Central memory CD4-positive, alpha-beta T cell (primary cell): ENCODE measurements at regions not wholly inside any gene's neighbourhood (a gene's known extent, or its start where the extent isn't known, plus 50 kb on each side); places are given as distances from the start of the nearest gene placed in this dataset.
A peak's percentile ranks its signal among the peaks of the same experiment; 100 is the strongest.
"Not testable (repeated sequence)": the region's sequence is repeated elsewhere in the genome, so short reads cannot be mapped to it uniquely, and the experiment has no call there.

Source experiments
- DNase-seq: peaks from one replicate; pipeline ENCODE4 v3.0.0; 2022

DNA sequence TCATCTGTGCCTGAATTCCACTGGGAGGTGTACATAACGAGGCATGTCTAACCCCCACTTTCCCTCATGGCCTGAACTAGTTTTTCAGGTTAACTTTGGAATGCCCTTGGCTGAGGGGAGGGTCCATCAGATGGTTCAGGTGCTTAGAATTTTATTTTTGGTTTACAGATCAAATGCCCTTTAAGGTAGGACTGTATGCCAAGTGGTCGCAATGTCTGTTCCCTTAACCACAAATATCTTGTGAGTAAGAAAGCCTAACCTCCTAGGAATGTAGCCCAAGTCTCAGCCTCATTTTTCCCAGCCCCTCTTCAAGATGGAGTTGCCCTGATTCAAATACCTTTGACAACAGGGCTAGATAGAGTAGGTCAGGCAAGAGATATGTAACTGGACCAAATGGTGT is 78.4 kb downstream of the RNASET2 start:
- DNase-seq = no peak

DNA sequence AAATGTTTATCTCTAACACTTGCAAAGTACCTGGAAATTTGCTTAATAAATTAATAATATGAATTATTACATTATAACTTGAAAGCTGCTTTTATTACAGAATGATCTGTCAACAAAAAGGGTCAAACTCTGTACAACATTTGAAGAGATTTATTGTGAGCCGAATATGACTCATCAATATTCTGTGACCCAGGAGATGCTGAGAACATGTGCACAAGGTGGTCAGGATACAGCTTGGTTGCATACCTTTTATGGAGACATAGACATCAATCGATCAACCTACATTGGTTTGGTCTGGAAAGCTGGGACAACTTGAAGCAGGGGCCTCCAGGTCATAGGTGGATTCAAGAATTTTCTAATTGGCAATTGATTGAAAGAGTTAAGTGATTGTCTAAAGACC is 79.0 kb downstream of the RNASET2 start:
- DNase-seq = no peak

DNA sequence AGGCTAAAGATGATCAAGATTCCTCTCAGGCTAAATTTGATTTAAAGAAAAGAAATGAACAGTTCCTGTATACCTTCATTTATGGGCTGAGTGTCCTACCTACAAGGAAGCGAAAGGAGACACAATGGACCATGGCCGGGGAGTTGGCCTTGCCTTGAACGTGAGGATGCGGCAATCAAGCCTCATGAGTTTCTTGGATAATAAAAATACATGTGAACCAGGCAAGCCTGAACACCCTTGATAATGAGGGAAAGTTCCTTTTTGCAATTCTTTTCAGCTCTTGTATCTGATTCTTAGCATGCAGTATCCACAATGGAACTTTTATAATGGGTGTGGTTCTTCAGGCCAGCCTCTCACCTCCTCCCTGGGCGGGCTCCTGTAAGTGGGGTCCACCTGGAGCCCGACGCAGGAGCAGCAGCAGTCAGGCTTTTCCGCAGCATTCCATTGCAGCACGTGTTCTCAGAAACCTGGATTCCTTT is 83.8 kb downstream of the RNASET2 start:
- DNase-seq = no peak

DNA sequence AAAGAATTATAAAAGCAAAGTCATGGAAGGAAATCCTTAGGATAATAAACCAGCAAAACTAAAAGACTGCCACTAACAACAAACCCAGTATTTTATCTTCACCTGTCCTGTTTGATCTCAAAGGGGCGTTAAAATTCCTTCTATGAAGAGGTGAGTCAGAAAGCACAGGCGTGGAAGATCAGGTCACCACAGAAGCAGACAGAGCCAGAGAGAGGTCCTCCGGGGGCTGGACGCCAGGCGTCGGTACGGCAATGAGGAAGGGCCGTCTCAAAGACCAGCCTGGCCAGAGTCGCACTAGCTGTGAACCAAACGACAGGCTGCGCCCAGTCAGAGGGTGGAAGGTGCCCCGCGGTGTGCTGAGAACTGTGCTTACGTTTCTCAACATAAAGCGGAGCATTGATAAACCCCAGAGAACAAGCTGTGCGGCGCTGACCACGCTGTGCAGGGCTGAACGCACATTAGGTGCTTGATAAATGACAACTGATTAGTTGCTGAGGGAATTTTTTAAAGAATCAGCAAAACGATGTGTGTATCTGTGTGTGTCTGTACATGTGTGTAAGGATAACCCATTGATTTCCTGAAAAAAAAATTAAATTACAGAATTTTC is 85.6 kb downstream of the RNASET2 start:
- no peak for DNase-seq

DNA sequence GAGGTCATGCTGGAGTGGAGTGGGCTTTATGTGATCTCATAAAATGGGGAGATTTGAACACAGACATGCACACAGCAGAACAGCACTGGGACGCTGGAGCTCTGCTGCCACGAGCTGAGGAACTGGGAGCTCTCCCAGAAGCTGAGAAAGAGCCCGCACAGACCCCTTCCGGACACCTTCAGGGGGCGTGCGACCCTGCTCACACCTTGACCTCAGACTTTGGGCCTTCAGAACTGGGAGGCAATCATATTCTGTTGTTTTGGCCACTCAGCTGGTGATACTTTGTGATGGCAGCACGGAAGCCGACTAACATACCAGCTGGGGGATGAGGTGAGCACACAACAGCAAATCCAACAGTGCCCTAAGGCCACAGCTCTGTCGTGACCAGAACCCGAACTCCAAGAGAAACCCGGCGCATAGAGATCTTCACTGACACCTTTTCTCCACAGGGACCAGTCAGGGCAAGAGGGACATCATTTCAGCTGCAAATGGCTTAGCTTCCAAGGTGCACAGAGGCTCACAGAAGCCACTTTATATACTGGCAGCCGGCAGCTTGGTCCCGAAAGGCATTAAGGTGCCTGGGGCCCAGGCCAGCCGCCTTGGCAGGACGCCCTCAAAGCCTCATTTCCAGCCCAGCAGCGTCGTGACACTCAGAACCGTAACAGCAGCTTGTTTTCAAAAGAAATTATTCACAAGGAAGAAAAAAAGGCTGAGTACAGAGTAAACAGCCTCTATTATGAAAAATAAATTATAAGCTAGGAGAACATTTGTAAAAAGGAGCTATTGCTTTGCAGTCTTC is 89.3 kb downstream of the RNASET2 start:
- DNase-seq = no peak

DNA sequence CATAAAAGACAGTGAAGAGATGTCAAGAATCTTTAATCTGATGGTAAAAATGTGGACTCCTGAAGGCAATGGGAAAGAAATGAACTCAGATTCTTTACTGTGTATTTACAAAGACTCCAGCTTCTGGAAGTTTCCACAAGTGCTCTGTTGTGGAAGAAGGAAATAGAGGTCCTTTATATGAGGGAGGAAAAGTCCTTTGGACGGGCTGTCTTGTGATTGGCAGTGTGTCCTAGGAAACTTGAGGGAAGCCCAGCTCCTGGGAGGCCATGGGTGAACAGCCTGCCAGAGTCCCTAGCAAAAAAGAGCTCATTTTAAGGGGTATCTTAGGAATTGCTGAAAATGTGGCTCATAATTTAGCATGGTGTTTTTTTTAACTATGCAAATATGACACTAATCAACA is 92.0 kb downstream of the RNASET2 start:
- DNase-seq = no peak

DNA sequence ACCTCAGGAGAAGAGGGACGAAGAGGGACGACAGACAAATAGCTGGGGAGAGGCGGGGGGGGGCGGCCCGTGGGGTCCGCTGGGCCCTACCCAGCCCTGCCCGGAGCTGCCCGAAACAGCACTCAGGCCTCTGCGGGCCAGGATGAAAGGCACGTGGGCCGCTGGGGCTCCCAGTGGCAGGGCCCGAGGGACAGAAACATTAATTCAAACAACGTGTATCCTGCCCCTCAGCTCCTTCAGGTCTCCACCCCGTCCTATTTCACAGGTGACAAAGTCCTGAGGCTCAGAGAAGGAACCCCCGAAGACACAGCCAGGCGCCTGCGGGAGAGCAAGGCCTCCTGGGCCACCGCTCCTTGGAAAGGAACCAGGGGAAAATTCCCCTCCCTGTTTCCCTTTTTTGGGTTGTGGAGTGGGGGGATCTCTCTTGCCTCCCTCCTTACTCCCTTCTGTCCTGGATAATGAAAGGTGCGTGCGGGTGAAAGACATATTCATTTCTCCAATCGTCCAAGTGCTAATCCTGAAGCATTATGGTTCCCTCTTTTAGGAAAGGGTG is 93.3 kb downstream of the RNASET2 start:
- no peak for DNase-seq

DNA sequence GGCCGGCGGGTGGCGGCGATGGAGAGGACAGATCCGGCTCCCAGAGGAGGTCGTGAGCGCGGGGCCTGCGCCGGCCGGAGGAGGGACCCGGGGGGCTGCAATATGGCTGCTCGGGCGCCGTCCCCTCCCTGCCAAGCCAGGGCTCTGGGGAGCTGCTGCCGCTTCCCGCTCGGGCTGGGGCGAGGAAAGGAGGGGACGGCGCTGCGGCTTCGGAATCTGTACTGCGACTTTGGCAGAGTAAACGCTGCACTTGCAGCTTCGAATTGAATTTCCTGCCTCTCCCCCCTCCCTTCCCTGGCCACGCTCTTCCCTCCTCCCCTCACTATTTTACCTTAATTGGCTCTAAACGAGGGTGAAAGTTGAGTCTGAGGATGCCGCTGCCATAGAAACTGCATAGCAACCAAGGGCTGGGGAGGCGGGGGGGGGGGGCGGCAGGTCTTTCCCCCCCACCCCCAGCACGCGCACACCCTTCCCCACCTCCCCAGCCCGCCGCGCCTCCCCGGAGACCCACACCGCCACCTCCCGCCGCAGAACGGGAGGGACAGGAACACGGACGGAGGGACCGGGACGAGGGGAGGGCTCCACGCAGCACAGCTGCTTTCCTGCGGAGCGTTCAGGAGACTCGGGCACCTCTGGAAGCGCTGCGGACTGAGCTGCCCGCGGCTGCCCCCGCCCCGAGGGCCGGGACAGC is 93.9 kb downstream of the RNASET2 start:
- peak; percentile 33 for DNase-seq

DNA sequence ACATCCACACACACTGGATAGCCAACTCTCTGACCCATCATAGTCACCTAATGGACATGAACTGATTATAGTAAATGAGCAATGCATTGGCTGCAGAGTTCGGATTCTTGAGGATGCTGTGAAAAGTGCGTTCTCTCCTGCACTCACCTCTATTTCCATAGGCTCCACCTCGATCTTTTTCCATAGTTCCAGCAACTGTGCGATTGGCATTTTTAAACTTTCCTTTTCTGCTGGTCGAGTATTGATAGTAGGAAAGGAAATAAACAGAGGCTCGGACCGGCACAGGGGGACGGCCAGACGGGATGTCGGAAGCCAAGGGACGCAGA is 94.4 kb downstream of the RNASET2 start:
- DNase-seq = no peak

DNA sequence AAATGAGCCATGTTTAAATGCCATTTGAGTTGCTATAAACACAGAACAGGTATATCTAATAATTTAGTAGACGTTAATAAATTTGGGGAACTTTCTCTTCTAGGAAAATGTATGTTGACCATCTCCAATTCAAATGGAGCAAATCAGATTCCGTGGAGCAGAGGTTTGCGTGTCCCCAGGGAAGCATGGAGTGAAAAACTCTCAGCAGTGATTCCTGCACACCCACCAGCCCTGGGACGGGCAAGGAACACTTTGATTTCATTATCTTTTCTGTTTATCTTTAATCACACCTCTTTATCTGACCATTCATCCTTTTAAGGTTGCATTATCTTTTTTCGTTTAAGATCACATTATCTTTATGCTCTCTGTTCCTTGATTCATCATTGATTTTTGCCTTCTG is 95.0 kb downstream of the RNASET2 start:
- no peak for DNase-seq

DNA sequence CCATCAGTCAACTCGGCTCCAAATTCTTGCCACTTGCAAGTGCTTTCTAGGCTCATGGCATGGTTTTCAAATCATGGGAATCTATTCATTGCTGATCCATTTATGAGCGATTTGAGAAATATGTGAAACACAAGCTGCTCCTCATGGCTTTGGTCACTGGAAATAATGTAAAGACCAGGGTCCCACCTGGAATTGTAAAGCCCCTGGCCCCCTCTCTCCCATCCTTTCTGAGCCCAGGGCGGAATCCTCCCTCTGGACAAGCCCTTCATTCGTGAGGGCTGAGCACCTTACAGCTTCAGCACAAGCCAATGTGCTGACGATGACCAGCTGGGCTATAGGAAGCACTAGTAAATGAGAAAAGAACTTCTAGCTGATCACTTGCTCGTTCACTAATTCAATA is 96.0 kb downstream of the RNASET2 start:
- no peak for DNase-seq

DNA sequence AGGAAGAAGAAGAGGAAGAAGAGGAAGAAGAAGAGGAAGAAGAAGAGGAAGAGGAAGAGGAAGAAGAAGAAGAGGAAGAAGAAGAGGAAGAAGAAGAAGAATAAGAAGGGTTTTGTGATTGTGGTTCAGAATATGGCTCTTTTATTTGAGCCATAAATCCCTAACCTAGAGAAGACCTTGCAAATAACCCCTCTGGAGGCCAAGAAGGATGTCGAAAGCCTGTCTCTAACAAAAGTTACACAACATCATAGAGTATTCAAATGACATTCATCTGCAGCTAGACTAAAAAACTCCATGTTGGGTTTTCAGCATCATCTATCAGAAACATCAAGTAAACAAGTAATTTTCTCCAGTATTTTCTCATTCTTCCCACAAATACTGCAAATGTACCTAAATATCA is 100.9 kb downstream of the RNASET2 start:
- no peak for DNase-seq

DNA sequence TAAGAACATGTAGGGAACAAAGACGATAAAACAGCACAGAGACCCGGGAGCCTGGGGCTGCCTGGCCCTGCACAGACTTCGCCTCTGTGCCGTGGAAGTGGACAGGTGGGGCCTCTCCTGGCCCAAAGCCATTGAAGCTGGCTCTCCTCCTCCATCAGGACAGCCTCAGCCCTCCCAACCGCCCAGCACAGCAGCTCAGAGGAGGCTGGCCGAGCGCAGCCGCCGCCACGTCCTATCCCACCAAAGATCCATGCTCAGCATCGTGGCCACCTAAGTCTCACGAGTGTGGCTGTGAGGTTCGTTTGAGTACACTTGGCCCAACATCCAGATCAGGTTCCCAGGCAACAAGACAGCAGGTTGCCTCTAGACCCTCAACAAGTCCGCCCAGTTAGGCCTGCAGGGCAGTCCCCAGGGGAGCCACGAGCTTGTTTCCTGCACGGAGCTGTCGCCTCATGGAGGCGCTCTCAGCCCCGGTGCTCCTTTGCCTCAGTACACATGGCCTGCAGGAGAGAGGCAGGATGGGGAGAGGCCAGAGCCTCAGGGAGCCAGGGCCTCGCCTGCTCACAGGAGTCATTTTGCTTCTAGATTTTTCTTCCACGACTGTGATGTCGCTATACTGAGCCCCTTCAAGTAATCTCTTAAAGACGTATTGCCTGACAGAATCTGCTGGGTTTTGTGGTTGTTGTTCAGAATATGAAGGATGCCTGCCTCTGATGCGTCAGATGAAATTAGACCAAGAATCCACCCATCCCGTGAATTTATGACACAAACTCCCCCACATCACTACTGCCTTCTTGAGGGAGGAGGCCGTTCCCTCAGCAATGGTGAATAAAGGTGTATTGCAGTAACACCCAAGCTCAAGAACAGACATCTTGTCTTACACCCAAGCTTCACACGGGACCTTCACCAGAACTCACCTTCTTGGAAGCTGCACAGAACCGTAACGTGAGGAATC is 102.7 kb downstream of the RNASET2 start:
- DNase-seq = no peak

DNA sequence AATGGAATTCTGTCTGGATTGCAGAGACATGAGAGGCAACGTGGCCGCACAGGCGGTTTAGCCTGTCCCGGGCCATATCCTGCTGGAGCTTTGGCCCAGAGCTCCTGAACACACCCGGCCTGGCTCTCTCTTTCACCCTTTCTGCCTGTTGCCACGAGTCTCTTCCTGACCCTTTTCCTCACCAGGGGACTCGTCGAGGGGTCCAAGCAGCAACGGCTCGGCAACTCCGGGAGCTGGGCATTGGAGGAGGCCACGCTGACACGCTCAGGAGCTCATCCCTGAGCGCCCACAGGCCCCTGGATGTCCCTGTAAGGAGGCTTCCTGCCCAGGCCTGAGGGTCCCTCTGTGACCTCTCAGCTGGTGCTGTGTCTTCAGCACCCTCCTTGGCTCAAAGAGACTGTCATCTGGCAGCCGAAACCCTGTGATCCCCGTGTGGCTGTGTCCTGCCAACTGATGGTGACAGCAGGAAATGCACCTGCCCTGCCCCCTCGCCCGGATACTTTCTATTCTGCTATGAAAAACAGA is 103.8 kb downstream of the RNASET2 start:
- no peak for DNase-seq

DNA sequence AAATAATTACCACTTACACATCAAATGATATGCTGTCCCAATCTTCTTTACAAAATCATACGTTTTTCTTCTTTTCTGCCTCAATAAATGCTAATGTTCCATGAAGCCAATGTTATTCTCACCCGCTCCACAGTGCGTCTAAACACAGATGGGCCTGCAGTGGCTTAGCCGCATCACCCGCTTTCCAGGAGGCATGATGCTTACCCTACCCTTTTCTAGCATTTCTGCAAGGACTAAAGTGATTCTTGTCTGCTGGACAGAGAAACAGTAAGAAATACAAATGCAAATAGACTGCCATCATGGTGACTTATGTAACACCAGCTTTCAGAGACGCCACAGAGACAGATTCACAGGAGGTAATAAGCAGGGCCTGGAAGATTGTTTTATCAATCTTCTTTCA is 104.4 kb downstream of the RNASET2 start:
- DNase-seq = no peak

DNA sequence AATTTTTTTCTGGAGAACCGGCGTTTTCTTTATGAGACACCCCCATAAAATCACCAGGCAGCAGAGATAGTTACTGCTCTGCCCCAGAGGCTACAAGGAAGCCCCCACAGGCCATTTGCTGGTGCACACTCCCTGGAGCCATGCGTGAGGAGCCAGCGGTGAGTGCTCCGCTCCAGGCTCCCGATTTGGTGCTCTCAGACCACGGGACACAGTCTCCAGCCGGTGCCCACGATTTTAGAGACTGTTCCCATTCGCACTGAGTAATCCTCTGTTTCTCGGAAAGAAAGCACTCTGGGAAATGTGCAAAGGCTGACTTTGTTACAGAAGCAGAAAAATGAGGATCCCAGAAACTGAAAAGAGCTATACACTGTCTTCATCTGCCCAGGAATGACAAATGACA is 104.9 kb downstream of the RNASET2 start:
- no peak for DNase-seq

DNA sequence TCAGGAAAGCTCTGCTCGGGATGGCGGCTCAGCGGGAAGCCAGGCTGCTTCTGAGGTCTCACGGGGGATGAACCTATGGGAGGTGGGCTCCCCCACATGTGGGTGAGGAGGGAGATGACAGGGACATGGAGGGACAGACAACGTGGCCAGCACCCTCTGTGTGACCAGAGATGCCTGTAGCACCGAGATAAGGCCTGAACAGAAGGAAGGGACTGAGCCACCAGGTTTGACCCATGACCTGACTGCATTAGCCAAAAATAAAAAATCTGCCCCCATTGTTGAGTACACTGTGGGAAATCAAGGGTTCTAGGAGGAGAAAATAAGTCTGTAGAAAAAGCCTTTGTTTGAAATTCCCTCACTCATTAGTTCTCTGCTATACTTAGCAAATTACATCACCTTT is 105.7 kb downstream of the RNASET2 start:
- no peak for DNase-seq

DNA sequence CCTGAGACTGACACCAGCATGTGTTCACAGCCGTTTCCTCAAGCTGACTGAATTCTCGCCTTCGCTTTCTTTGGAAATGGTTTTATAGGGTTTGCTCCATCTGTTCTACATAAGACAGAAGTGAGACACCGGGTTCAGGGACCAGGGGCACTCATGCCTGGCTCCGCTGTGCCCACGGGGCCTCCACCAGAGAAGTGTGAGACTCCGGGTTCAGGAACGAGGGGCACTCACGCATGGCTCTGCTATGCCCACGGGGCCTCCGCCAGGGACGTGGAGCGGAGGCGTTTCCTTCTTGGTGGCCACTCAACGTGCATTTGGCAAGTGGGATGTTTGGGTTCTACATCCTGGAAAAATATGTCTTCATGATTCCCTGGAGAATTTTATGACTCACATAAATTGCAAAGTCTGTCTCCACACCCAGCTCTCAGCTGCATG is 106.6 kb downstream of the RNASET2 start:
- no peak for DNase-seq

DNA sequence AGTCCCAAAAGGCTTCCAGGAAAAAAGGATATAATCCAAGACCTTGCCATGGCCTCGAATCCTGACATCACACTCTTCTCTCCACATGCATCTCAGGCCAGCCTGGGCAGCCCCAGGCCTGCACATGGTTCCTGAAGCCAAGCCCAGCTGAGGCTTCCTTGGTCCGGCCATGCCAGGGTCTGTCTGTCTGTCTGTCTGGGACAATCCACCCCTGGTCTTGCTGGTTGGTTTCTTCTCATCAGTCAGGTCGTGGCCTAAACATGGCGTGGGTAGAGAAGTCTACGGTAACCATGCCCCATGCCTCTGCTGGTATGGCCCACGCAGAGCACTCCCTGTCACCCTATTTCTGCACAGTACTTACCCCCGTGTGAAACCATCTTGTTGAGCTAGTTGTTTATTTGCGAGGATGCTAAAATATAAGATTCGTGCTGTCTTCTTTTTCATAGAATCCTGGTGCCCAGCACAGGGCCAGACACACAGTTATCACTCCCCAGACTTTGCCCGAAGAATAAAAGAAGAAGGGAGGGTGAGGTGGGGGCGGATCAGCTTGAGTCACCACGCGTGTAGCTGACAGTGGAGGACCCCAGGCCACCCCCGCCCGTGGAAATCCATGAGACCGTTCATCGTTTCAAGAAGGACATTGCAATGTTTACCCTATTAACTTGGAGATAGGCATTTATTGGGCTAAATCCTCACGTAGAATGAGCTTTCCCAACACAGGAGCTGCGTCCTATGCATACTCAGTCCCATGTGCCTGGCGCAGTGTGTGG is 107.2 kb downstream of the RNASET2 start:
- no peak for DNase-seq

DNA sequence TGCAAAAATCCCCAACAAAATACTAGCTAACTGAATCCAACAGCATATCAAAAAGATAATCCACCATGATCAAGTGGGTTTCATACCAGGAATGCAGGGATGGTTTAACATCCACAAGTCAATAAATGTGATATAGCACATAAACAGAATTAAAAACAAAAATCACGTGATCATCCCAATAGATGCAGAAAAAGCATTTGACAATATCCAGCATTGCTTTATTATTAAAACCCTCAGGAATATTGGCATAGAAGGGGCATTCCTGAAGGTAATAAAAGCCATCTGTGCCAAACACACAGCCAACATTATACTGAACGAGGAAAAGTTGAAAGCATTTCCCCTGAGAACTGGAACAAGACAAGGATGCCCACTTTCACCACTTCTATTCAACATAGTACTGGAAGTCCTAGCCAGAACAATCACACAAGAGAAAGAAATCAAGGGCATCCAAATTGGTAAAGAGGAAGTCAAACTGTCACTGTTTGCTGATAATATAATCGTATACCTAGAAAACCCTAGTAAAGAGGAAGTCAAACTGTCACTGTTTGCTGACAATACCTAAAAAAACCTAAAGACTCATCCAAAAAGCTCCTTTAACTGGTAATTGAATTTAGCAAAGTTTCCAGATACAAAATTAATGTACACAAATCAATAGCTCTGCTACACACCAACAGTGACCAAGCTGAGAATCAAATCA is 109.8 kb downstream of the RNASET2 start:
- not testable (repeated sequence) for DNase-seq

DNA sequence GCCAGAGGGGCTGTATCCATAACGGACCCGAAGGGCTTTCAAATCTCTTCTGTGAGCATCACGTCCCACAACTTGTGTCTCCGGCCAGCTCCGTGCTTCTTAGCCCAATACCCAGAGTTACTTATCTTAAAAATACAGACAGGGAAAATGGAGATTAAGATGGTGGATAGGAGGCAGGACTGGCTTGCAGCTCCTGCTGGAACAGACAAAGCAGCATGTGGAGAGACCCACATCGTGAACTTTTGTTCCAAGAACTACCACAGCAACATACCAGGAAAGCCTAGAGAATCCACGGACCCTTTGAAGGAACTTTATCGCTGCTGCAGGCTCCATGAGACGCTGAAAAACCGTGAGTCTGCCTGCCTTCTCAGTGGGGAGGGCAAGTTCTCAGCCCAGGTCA is 113.7 kb downstream of the RNASET2 start:
- DNase-seq = no peak
